22Rv1 (cell line): ENCODE measurements at regions not wholly inside any gene's neighbourhood (a gene's known extent, or its start where the extent isn't known, plus 50 kb on each side); places are given as distances from the start of the nearest gene placed in this dataset.

ENCODE experiments used
- ZFX ChIP-seq: fragments of 450-650 bp; IDR thresholded peaks from 2 replicates; pipeline ENCODE4 v1.6.1; 2017; ENCODE audit warnings: antibody characterized with exemption, borderline replicate concordance
- TF ChIP-seq, protein P1 (sequence below): fragments of 450-650 bp; IDR thresholded peaks from 2 replicates; pipeline ENCODE4 v1.5.1; 2017; ENCODE audit warnings: mild to moderate bottlenecking

DNA sequence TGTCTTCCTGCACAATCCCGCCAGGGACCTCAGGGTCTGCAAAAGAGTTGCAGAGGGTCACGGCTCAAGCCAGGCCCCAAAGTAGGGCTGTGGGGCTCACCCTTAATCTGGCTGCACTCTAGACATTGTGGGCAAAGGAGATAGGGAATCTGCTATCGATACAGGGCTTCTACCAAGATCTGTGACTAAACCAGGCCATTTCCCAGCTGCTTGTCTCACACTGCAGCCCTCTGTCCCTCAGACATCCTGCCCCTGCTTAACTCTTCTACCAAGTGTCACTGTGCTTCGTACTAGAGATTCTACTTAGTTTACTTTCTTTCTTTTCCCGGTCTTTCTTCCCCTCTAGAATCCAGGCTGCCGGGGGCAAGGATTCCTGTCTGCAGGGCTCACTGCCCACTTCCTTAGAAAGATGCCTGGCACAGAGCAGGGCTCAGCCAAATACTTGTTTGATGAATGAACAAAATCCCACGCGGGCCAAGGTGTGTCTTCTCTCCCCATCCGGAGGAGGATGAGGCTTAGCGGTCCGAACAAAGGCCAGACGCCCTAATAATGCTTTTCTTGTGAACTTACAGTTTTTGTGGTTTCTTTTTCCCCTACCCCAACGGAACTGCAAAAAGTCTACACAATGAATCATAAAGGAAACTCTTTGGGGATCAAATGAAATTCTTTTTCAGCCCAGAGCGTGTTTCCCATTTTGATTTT, 61.3 kb upstream of the ANO1 start:
- TF ChIP-seq ZFX = no peak
- TF ChIP-seq, protein P1, sequence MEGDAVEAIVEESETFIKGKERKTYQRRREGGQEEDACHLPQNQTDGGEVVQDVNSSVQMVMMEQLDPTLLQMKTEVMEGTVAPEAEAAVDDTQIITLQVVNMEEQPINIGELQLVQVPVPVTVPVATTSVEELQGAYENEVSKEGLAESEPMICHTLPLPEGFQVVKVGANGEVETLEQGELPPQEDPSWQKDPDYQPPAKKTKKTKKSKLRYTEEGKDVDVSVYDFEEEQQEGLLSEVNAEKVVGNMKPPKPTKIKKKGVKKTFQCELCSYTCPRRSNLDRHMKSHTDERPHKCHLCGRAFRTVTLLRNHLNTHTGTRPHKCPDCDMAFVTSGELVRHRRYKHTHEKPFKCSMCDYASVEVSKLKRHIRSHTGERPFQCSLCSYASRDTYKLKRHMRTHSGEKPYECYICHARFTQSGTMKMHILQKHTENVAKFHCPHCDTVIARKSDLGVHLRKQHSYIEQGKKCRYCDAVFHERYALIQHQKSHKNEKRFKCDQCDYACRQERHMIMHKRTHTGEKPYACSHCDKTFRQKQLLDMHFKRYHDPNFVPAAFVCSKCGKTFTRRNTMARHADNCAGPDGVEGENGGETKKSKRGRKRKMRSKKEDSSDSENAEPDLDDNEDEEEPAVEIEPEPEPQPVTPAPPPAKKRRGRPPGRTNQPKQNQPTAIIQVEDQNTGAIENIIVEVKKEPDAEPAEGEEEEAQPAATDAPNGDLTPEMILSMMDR = no peak
